OCI-LY3 (cell line): ENCODE measurements at regions not wholly inside any gene's neighbourhood (a gene's known extent, or its start where the extent isn't known, plus 50 kb on each side); places are given as distances from the start of the nearest gene placed in this dataset.

ENCODE experiments used
- H2AFZ ChIP-seq: fragments of 200-600, 300-600 bp; shearing (Covaris generic); 2 replicates; pipeline ENCODE4 v1.6.0; 2014; ENCODE audit warnings: antibody characterized with exemption, low read depth, low read length
- H3K27ac ChIP-seq: fragments of 200-600, 300-600 bp; sonication (generic); 2 replicates; pipeline ENCODE4 v1.5.1; 2014; ENCODE audit warnings: mild to moderate bottlenecking, low read length, moderate library complexity, mixed read lengths
- H3K27me3 ChIP-seq: fragments of 200-600, 300-600 bp; sonication (generic); 2 replicates; pipeline ENCODE4 v1.6.1; 2014; ENCODE audit warnings: low read depth, low read length, mixed read lengths
- H3K36me3 ChIP-seq: fragments of 200-600, 300-600 bp; sonication (generic); replicated peaks from 2 replicates; pipeline ENCODE3; 2014; ENCODE audit warnings: low read depth, low read length, mixed read lengths
- H3K4me1 ChIP-seq: fragments of 300-600, 200-600 bp; sonication (generic); 2 replicates; pipeline ENCODE4 v1.6.1; 2014; ENCODE audit warnings: low read length, mixed read lengths
- H3K4me2 ChIP-seq: fragments of 200-600, 300-600 bp; sonication (generic); 2 replicates; pipeline ENCODE4 v1.6.1; 2014; ENCODE audit warnings: low read length, mixed read lengths
- H3K4me3 ChIP-seq: fragments of 300-600, 200-600 bp; sonication (generic); 2 replicates; pipeline ENCODE4 v1.5.1; 2014; ENCODE audit warnings: antibody characterized with exemption, mild to moderate bottlenecking, low read length, moderate library complexity
- H3K79me2 ChIP-seq: fragments of 300-600, 200-600 bp; shearing (Covaris generic); 2 replicates; pipeline ENCODE4 v1.6.1; 2014; ENCODE audit warnings: mild to moderate bottlenecking, low read length, mixed read lengths
- H3K9ac ChIP-seq: fragments of 300-600, 200-600 bp; shearing (Covaris generic); 2 replicates; pipeline ENCODE4 v1.6.0; 2014; ENCODE audit warnings: mild to moderate bottlenecking, low read length, moderate library complexity
- H3K9me3 ChIP-seq: fragments of 200-600, 300-600 bp; shearing (Covaris generic); 2 replicates; pipeline ENCODE4 v1.6.1; 2014; ENCODE audit warnings: low read length, mixed read lengths; ENCODE audit not compliant: insufficient read depth
- H4K20me1 ChIP-seq: fragments of 200-600, 300-600 bp; sonication (generic); 2 replicates; pipeline ENCODE4 v1.6.1; 2016; ENCODE audit warnings: low read length, mixed read lengths; ENCODE audit not compliant: insufficient read depth
- EZH2phosphoT487 ChIP-seq: fragments of 200-600 bp; shearing (Covaris generic); IDR thresholded peaks from 2 replicates; pipeline ENCODE4 v1.6.1; 2018; ENCODE audit warnings: antibody characterized with exemption, mixed run types, low read depth
- TF ChIP-seq, protein P1 (sequence below): fragments of 200-600, 300-600 bp; sonication (generic); IDR thresholded peaks from 2 replicates; pipeline ENCODE4 v1.5.1; 2014; ENCODE audit warnings: antibody characterized with exemption, low read length, low read depth

DNA sequence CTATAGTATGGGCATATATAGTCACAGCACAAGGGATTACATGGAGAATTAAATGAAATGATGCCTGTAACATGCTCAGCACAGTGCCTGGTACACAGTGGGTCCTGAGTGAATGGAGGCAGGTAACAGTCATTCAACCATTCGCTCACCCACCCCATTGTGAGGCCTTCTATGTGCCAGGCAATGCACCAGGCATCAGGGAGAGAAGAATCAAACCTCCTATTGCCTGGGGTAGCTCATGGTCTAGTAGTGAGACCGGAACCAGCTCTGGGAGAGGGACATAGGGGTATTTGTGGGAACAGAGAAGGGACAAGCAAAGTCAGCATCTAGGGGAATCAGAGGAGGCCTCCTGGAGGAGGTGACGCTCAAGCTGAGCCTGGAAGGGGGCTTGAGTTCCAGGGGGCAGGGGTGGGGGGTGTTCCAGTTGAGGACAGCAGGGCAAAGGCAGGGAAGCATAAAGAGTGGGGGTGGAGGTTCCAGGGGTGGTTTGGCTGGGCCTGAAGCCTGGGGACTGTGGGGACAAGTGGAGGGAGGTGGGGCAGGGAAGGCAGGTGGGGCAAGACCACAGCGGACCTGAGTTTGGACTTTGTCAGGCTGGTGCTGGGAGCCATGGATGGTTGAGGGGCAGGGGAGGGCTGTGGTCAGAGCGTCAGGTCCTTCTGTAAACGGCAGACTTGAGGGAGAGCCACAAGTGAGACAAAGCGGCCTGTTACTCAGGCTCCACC lies 591.6 kb downstream of the PTPRU start:
- H4K20me1 ChIP-seq, result no peaks in the 10 kb centered on the region
- H3K79me2 ChIP-seq, result no peaks in the 10 kb centered on the region
- H3K9me3 ChIP-seq, result no peaks in the 10 kb centered on the region
- no peaks in the 10 kb centered on the region for H3K4me1 ChIP-seq
- no peak for TF ChIP-seq EZH2phosphoT487
- TF ChIP-seq, protein P1, sequence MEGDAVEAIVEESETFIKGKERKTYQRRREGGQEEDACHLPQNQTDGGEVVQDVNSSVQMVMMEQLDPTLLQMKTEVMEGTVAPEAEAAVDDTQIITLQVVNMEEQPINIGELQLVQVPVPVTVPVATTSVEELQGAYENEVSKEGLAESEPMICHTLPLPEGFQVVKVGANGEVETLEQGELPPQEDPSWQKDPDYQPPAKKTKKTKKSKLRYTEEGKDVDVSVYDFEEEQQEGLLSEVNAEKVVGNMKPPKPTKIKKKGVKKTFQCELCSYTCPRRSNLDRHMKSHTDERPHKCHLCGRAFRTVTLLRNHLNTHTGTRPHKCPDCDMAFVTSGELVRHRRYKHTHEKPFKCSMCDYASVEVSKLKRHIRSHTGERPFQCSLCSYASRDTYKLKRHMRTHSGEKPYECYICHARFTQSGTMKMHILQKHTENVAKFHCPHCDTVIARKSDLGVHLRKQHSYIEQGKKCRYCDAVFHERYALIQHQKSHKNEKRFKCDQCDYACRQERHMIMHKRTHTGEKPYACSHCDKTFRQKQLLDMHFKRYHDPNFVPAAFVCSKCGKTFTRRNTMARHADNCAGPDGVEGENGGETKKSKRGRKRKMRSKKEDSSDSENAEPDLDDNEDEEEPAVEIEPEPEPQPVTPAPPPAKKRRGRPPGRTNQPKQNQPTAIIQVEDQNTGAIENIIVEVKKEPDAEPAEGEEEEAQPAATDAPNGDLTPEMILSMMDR, result no peak
- H3K27me3 ChIP-seq, result no peaks in the 10 kb centered on the region
- H3K27ac ChIP-seq, result no peak overlapping the region
- no peak overlapping the region for H2AFZ ChIP-seq
- H3K4me2 ChIP-seq, result no peak overlapping the region
- no peak overlapping the region for H3K9ac ChIP-seq
- no peak overlapping the region for H3K4me3 ChIP-seq
- H3K36me3 ChIP-seq, result no peaks in the 10 kb centered on the region

DNA sequence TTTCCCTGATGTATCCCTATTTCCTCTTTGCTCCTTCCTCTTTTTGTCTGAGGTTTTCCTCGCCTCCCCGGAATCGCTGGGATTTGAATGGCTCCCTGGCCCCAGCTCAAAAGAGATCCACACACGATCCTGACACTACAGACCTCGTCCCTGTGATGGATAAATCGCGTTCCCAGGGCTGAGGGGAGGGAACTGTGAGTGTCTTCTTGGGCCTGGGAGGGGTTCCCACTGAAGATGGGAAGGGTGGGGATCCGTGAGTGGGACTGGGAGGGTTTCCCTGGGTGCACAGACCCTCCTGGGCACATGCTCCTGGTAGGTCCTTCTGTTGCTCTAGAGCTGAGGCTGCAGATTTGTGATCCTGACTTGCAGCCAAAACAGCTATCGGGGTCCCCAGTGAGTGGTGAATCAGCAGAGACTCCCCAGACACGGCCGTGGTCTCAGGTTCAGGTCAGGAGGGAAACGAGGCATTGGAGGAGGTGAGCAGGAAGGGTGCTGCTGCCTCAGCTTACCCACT lies 591.0 kb downstream of the PTPRU start:
- no peak overlapping the region for H3K9ac ChIP-seq
- H4K20me1 ChIP-seq, result no peaks in the 10 kb centered on the region
- no peaks in the 10 kb centered on the region for H3K79me2 ChIP-seq
- no peak for TF ChIP-seq EZH2phosphoT487
- TF ChIP-seq, protein P1, result no peak
- H3K27me3 ChIP-seq, result no peaks in the 10 kb centered on the region
- no peaks in the 10 kb centered on the region for H3K36me3 ChIP-seq
- H3K27ac ChIP-seq, result no peak overlapping the region
- H3K4me1 ChIP-seq, result no peaks in the 10 kb centered on the region
- H3K9me3 ChIP-seq, result no peaks in the 10 kb centered on the region
- H3K4me2 ChIP-seq, result no peak overlapping the region
- no peak overlapping the region for H2AFZ ChIP-seq
- no peak overlapping the region for H3K4me3 ChIP-seq

DNA sequence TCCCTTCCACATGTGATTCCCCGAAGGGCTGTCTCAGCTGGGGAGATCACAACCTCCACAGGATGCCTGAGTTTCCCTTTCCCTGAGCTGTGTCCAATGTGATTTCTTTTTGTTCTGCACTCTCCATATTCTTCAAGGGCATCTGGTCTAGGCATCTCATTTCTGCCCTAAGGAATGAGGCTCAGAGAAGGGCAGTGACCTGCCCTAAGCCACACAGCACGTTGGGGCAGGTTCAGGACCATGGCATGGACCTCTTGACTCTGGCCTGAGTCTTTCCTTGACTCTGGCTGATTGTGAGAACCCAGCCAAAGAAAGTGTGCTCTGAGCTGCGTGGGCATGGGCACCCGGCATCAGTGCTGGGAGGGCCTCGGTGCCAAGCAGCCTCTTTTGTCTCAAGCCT lies 590.3 kb downstream of the PTPRU start:
- no peak overlapping the region for H3K9ac ChIP-seq
- H3K9me3 ChIP-seq, result no peaks in the 10 kb centered on the region
- no peaks in the 10 kb centered on the region for H3K36me3 ChIP-seq
- H3K4me1 ChIP-seq, result no peaks in the 10 kb centered on the region
- no peak for TF ChIP-seq EZH2phosphoT487
- TF ChIP-seq, protein P1, result no peak
- no peak overlapping the region for H3K4me3 ChIP-seq
- H4K20me1 ChIP-seq, result no peaks in the 10 kb centered on the region
- no peaks in the 10 kb centered on the region for H3K79me2 ChIP-seq
- no peak overlapping the region for H3K27ac ChIP-seq
- H3K27me3 ChIP-seq, result no peaks in the 10 kb centered on the region
- H2AFZ ChIP-seq, result no peak overlapping the region
- no peak overlapping the region for H3K4me2 ChIP-seq

DNA sequence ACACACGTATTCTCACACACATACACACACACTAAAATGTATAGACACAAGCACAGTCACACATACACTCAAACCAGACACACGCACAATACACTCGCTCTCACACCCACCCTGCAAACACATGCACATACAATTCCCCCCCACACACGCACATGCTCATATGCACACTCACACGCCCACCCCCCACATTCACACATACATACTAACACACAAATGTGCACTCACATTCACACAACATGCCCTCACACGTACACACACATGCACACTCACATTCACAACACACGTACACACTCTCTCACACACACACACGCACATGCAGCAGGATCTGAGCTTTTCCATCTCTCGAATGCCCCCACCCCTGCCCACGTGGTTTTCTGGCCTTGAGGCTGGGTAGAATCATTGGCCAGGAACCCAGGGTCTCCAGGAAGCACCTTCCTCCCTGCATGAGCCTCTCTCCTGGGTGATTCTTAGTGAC lies 589.7 kb downstream of the PTPRU start:
- H3K27me3 ChIP-seq, result no peaks in the 10 kb centered on the region

More for the DNA sequence above, 589.7 kb downstream of the PTPRU start:
- no peak overlapping the region for H2AFZ ChIP-seq
- H4K20me1 ChIP-seq, result no peaks in the 10 kb centered on the region
- no peaks in the 10 kb centered on the region for H3K4me1 ChIP-seq
- no peaks in the 10 kb centered on the region for H3K36me3 ChIP-seq
- no peak overlapping the region for H3K4me3 ChIP-seq
- TF ChIP-seq, protein P1, result no peak
- TF ChIP-seq EZH2phosphoT487, result no peak
- no peaks in the 10 kb centered on the region for H3K79me2 ChIP-seq
- no peak overlapping the region for H3K4me2 ChIP-seq
- no peak overlapping the region for H3K27ac ChIP-seq
- no peaks in the 10 kb centered on the region for H3K9me3 ChIP-seq
- H3K9ac ChIP-seq, result no peak overlapping the region
